ENCODE measurements at regions not wholly inside any gene's neighbourhood (a gene's known extent, or its start where the extent isn't known, plus 50 kb on each side); places are given as distances from the start of the nearest gene placed in this dataset.

- ATAC-seq (ENCODE audit: low FRiP score) (peak; percentile 37), DNase-seq (ENCODE audit: low spot score) (no peak)
- no peak for TF ChIP-seq CTCF (IDR thresholded peaks at IDR 0.05)
Measured at GRCh38 chr7:132655131-132655727, 79.0 kb upstream of the PLXNA4 start.

GRCh38 chr7:132654150-132654549 lies 77.9 kb upstream of the PLXNA4 start:
- ATAC-seq (ENCODE audit: low FRiP score), result no peak
- no peak for DNase-seq (ENCODE audit: low spot score)

GRCh38 chr7:132653366-132653930 lies 77.2 kb upstream of the PLXNA4 start:
- ATAC-seq (ENCODE audit: low FRiP score) (no peak), DNase-seq (ENCODE audit: low spot score) (no peak)
- TF ChIP-seq CTCF (IDR thresholded peaks at IDR 0.05), result no peak

More at GRCh38 chr7:132654150-132654549, 77.9 kb upstream of the PLXNA4 start:
- no peak for TF ChIP-seq CTCF (IDR thresholded peaks at IDR 0.05)

- ATAC-seq (ENCODE audit: low FRiP score) (no peak), DNase-seq (ENCODE audit: low spot score) (no peak)
- no peak for TF ChIP-seq CTCF (IDR thresholded peaks at IDR 0.05)
Measured at GRCh38 chr7:132652507-132652906, 76.2 kb upstream of the PLXNA4 start.

DNA sequence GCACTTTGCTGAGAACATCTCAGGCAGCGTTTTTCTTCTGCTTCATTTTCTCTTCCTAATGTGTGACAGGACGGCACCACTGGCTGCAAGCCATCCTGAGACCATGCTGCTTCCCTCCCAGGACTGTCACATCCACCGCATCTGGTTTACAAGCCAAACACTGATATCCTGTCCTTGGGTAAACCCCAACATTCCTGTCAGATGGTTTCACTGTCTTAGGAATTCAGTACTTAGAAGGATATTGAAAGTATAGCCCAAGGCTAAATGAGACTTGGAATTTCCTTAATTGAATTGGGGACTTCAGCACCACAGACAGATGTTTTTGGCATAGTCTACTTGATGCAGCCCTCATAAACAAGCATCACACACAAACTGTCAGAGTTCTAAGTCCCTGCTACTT lies 74.2 kb upstream of the PLXNA4 start:
- no peak for DNase-seq (ENCODE audit: low spot score)
- ATAC-seq (ENCODE audit: low FRiP score), result no peak
- TF ChIP-seq CTCF (IDR thresholded peaks at IDR 0.05), result no peak

- no peak for TF ChIP-seq CTCF (IDR thresholded peaks at IDR 0.05)
- no peak for ATAC-seq (ENCODE audit: low FRiP score)
- no peak for DNase-seq (ENCODE audit: low spot score)
Measured at GRCh38 chr7:132647311-132647710, 71.0 kb upstream of the PLXNA4 start.

GRCh38 chr7:132646052-132646451 lies 69.8 kb upstream of the PLXNA4 start:
- no peak for TF ChIP-seq CTCF (IDR thresholded peaks at IDR 0.05)
- ATAC-seq (ENCODE audit: low FRiP score), result no peak
- no peak for DNase-seq (ENCODE audit: low spot score)
